ENCODE measurements at regions not wholly inside any gene's neighbourhood (a gene's known extent, or its start where the extent isn't known, plus 50 kb on each side); places are given as distances from the start of the nearest gene placed in this dataset.

DNA sequence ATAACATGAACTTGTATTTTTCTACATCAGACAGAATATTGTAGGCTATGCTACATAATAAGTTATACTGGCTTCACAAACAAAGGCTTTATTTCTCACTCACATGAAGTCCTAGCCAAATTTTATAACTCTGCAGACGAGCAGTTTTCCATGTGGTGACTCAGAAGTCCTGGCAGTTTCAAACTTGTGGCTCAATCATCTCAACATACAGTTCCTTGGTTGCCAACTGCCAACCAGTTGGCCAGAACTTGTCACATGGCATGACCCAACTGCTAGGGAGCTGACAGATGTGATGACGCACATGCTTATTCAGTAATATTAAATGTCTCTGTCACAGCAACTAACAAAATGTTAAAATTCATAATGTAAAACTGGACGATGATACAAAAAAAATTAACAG lies 63.8 kb upstream of the ZC3H15 start:
- TF ChIP-seq POLR2A (IDR thresholded peaks at IDR 0.05; ENCODE audit: low read length) (no peak), GATA1 (IDR thresholded peaks at IDR 0.05; ENCODE audit: low read depth, low read length) (no peak)
